Fibroblast of lung (primary cell): ENCODE measurements at regions not wholly inside any gene's neighbourhood (a gene's known extent, or its start where the extent isn't known, plus 50 kb on each side); places are given as distances from the start of the nearest gene placed in this dataset.

Source experiments
- CTCF ChIP-seq, 2 donors: IDR thresholded peaks in 1 of 2; conservative IDR thresholded peaks in 1 of 2; 1 replicate in 1 of 2; 2 replicates in 1 of 2; pipeline ENCODE4 v1.5.1; 2011 to 2012; ENCODE audit warnings: low read length in 2 of 2, control low read depth in 1 of 2, inconsistent platforms in 1 of 2, low read depth in 1 of 2, mild to moderate bottlenecking in 1 of 2
- EZH2 ChIP-seq: IDR thresholded peaks from 2 replicates; pipeline ENCODE4 v1.5.1; 2012; ENCODE audit warnings: low read length, control low read depth, mild to moderate bottlenecking; ENCODE audit errors: missing control alignments

GRCh38 chr3:59527493-59527892 lies 477.7 kb upstream of the CFAP20DC start:
- TF ChIP-seq EZH2 (no peak), CTCF (conservative IDR thresholded peaks at IDR 0.05 in 1 of 2, IDR thresholded peaks at IDR 0.05 in 1 of 2; ENCODE audit: low read depth in 1 of 2, low read length in 2 of 2) (no peak)
